Transverse colon (tissue), 4 donors: ENCODE measurements at regions not wholly inside any gene's neighbourhood (a gene's known extent, or its start where the extent isn't known, plus 50 kb on each side); places are given as distances from the start of the nearest gene placed in this dataset.

Experiments
- DNase-seq: peaks from one replicate; pipeline ENCODE4 v3.0.0-alpha.2; 2019
- H3K27ac ChIP-seq, 4 donors: fragments of 200-600 bp; sonication (generic); 2 replicates each; pipeline ENCODE4 v1.5.1; 2016 to 2018; ENCODE audit warnings: inconsistent platforms in 4 of 4
- H3K27me3 ChIP-seq: fragments of 200-600 bp; sonication (generic); 2 replicates; pipeline ENCODE4 v1.5.1; 2017; ENCODE audit warnings: inconsistent platforms
- H3K36me3 ChIP-seq, 4 donors: fragments of 200-600 bp; sonication (generic); 2 replicates each; pipeline ENCODE4 v1.5.1; 2017 to 2019; ENCODE audit warnings: inconsistent platforms in 4 of 4
- H3K4me1 ChIP-seq, 4 donors: fragments of 200-600 bp; sonication (generic); 2 replicates each; pipeline ENCODE4 v1.5.1; 2017 to 2020; ENCODE audit warnings: inconsistent platforms in 4 of 4
- H3K4me3 ChIP-seq, 4 donors: fragments of 200-600 bp; sonication (generic); 1 replicate in 1 of 4; 2 replicates in 3 of 4; pipeline versions ENCODE4 v1.5.1 to v1.6.1; 2017 to 2019; ENCODE audit warnings: inconsistent platforms in 4 of 4
- H3K9me3 ChIP-seq, 2 donors: fragments of 200-600 bp; sonication (generic); 2 replicates each; pipeline ENCODE4 v1.5.1; 2017 to 2019; ENCODE audit warnings: inconsistent platforms in 2 of 2
- CTCF ChIP-seq, 5 experiments: fragments of 200-600 bp in 3 of 5; fragments of 450-650 bp in 2 of 5; sonication (generic) in 3 of 5; IDR thresholded peaks; 1 replicate in 2 of 5; 2 replicates in 3 of 5; pipeline ENCODE4 v1.5.1; 2016 to 2017; ENCODE audit warnings: antibody characterized with exemption in 5 of 5, inconsistent platforms in 3 of 5, mild to moderate bottlenecking in 2 of 5, moderate library complexity in 1 of 5
- EP300 ChIP-seq: sonication (generic); formaldehyde crosslinking; IDR thresholded peaks from one replicate; pipeline ENCODE4 v1.6.1; 2017; ENCODE audit warnings: antibody characterized with exemption, low read depth
- POLR2A ChIP-seq: fragments of 450-650 bp; IDR thresholded peaks from one replicate; pipeline ENCODE4 v1.6.1; 2016; ENCODE audit warnings: antibody characterized with exemption, mild to moderate bottlenecking, moderate library complexity
- POLR2AphosphoS5 ChIP-seq, 3 donors: sonication (generic); formaldehyde crosslinking; IDR thresholded peaks; one replicate each; pipeline ENCODE4 v1.6.1; 2016; ENCODE audit warnings: antibody characterized with exemption in 3 of 3
- WGBS, 2 donors: methylation state at CpG; one replicate each; pipeline ENCODE4 v1.1.5; 2018; ENCODE audit warnings: low coverage in 1 of 2; 5-methylcytosine and 5-hydroxymethylcytosine counted together
- in situ Hi-C, 4 donors: fragments of 200-750 bp; cut with MboI; loops; one replicate each; pipeline versions ENCODE4 v1.15.0 to v1.15.1; 2017; ENCODE audit warnings: low sequenced_read_pairs in 3 of 4, low pct_ligation_motif_present in 1 of 4, low pct_unique_long_range_greater_than_20kb in 1 of 4
- intact Hi-C: fragments of 100-400 bp; cut with DNase I; formaldehyde crosslinking; loops from one replicate; pipeline ENCODE4 v1.15.1; 2023; ENCODE audit warnings: low total_unique reads

- intact Hi-C loops, result no loop called here
- DNase-seq, result no peak
- no peaks in the 10 kb centered on the region for H3K9me3 ChIP-seq
- 80 to 92% methylated on average over 5 of the region's 5 CpGs for WGBS, 2 donors
- no peaks in the 10 kb centered on the region for H3K36me3 ChIP-seq
- no peak overlapping the region for H3K4me3 ChIP-seq
- no peaks in the 10 kb centered on the region for H3K27me3 ChIP-seq
- no peak for TF ChIP-seq POLR2A
- no peak for TF ChIP-seq EP300
- TF ChIP-seq CTCF (IDR thresholded peaks at IDR 0.05), result no peak
- no peak for TF ChIP-seq POLR2AphosphoS5 (IDR thresholded peaks at IDR 0.05)
- H3K4me1 ChIP-seq, result no peaks in the 10 kb centered on the region
- no peak overlapping the region for H3K27ac ChIP-seq
- in situ Hi-C loops, result no loop called here
These were observed 157.7 kb downstream of the LYPLAL1 start for GRCh38 chr1:219331424-219331823.

- Histone ChIP-seq H3K27ac (no peak overlapping the region), H3K36me3 (no peaks in the 10 kb centered on the region), H3K9me3 (no peaks in the 10 kb centered on the region), H3K4me3 (no peak overlapping the region), H3K4me1 (no peaks in the 10 kb centered on the region), H3K27me3 (no peaks in the 10 kb centered on the region)
- 40 to 65% methylated on average over 2 of the region's 2 CpGs for WGBS, 2 donors
- in situ Hi-C loops (no loop called here), intact Hi-C loops (no loop called here)
- DNase-seq, result no peak
- TF ChIP-seq POLR2A, result no peak
- TF ChIP-seq EP300, result no peak
- TF ChIP-seq POLR2AphosphoS5 (IDR thresholded peaks at IDR 0.05), result no peak
- no peak for TF ChIP-seq CTCF (IDR thresholded peaks at IDR 0.05)
These were observed 157.0 kb downstream of the LYPLAL1 start for GRCh38 chr1:219330669-219331068.

GRCh38 chr1:219330001-219330400, 156.3 kb downstream of the LYPLAL1 start:
- H3K4me1 ChIP-seq, result no peaks in the 10 kb centered on the region
- intact Hi-C loops, result no loop called here

GRCh38 chr1:219329578-219329977, 155.9 kb downstream of the LYPLAL1 start:
- H3K36me3 ChIP-seq, result no peaks in the 10 kb centered on the region
- in situ Hi-C loops, result no loop called here
- no peak overlapping the region for H3K4me3 ChIP-seq

More at GRCh38 chr1:219330001-219330400, 156.3 kb downstream of the LYPLAL1 start:
- H3K27me3 ChIP-seq, result no peaks in the 10 kb centered on the region
- no peak for TF ChIP-seq POLR2A
- no peak for TF ChIP-seq EP300
- TF ChIP-seq POLR2AphosphoS5 (IDR thresholded peaks at IDR 0.05), result no peak
- in situ Hi-C loops, result no loop called here
- DNase-seq, result no peak
- H3K27ac ChIP-seq, result no peak overlapping the region
- no peaks in the 10 kb centered on the region for H3K36me3 ChIP-seq
- H3K9me3 ChIP-seq, result no peaks in the 10 kb centered on the region
- no peak overlapping the region for H3K4me3 ChIP-seq

More at GRCh38 chr1:219329578-219329977, 155.9 kb downstream of the LYPLAL1 start:
- Histone ChIP-seq H3K4me1 (no peaks in the 10 kb centered on the region), H3K9me3 (no peaks in the 10 kb centered on the region), H3K27me3 (no peaks in the 10 kb centered on the region), H3K27ac (no peak overlapping the region)
- no peak for DNase-seq
- 49 to 64% methylated on average over 4 of the region's 4 CpGs for WGBS, 2 donors
- intact Hi-C loops, result no loop called here
- TF ChIP-seq CTCF (IDR thresholded peaks at IDR 0.05) (no peak), EP300 (no peak), POLR2AphosphoS5 (IDR thresholded peaks at IDR 0.05) (no peak), POLR2A (no peak)
